ENCODE measurements at regions not wholly inside any gene's neighbourhood (a gene's known extent, or its start where the extent isn't known, plus 50 kb on each side); places are given as distances from the start of the nearest gene placed in this dataset.

- Histone ChIP-seq H3K4me3 (ENCODE audit: low read length in 2 of 2) (no peak overlapping the region), H3K27me3 (ENCODE audit: control insufficient read depth in 3 of 3, insufficient read depth in 3 of 3, low read depth in 1 of 3, low read length in 3 of 3) (peaks cover 0 to 2% (median 0%) of the 10 kb centered on the region in 3 experiments), H2BK120ac (ENCODE audit: low read depth, low read length) (no peak overlapping the region), H4K91ac (ENCODE audit: low read depth, low read length, poor library complexity) (no peak overlapping the region), H2AFZ (ENCODE audit: low read length) (no peak overlapping the region), H3K4me1 (ENCODE audit: control insufficient read depth in 2 of 2, insufficient read depth in 1 of 2, low read depth in 1 of 2, low read length in 2 of 2) (no peaks in the 10 kb centered on the region), H3K14ac (ENCODE audit: low read length) (no peak overlapping the region), H3K79me1 (ENCODE audit: low read depth, low read length) (no peaks in the 10 kb centered on the region), H2BK12ac (ENCODE audit: low read length) (no peak overlapping the region), H2BK5ac (ENCODE audit: low read length) (no peak overlapping the region), H2BK15ac (ENCODE audit: low read length) (no peak overlapping the region), H3K4me2 (ENCODE audit: insufficient read depth, low read length, poor library complexity, severe bottlenecking) (no peak overlapping the region), H3K18ac (ENCODE audit: low read length) (no peak overlapping the region), H4K8ac (ENCODE audit: low read depth, low read length) (no peak overlapping the region), H3K36me3 (replicated peaks in 1 of 2; ENCODE audit: control insufficient read depth in 2 of 2, insufficient read depth in 2 of 2, low read length in 2 of 2) (no peaks in the 10 kb centered on the region), H3K4ac (ENCODE audit: low read length) (no peak overlapping the region), H3K23ac (ENCODE audit: low read depth, low read length, poor library complexity) (no peak overlapping the region), H2AK5ac (ENCODE audit: low read depth, low read length) (no peak overlapping the region), H3K9ac (ENCODE audit: low read depth, low read length, poor library complexity) (no peak overlapping the region), H3K27ac (replicated peaks; ENCODE audit: low read length) (no peak overlapping the region), H3K9me3 (replicated peaks in 1 of 2; ENCODE audit: control insufficient read depth in 2 of 2, insufficient read depth in 1 of 2, low read depth in 1 of 2, low read length in 2 of 2) (peaks cover 0 to 4% of the 10 kb centered on the region in 2 donors)
- no peak for DNase-seq (ENCODE audit: low spot score)
- no CpG with 5 or more reads among the region's 4 CpGs for WGBS, 2 donors (ENCODE audit: extremely low coverage in 2 of 2, insufficient read length in 2 of 2, insufficient replicate concordance in 1 of 2)
Measured at GRCh38 chr7:81135324-81135723, 216.5 kb upstream of the SEMA3C start.

- no peak for DNase-seq (ENCODE audit: low spot score)
- WGBS, 2 donors (ENCODE audit: extremely low coverage in 2 of 2, insufficient read length in 2 of 2, insufficient replicate concordance in 1 of 2) = no CpG with 5 or more reads among the region's 1 CpG
- no peak overlapping the region for H3K14ac ChIP-seq (ENCODE audit: low read length)
- no peaks in the 10 kb centered on the region for H3K36me3 ChIP-seq (replicated peaks in 1 of 2; ENCODE audit: control insufficient read depth in 2 of 2, insufficient read depth in 2 of 2, low read length in 2 of 2)
- H2AFZ ChIP-seq (ENCODE audit: low read length) = no peak overlapping the region
- no peak overlapping the region for H2BK120ac ChIP-seq (ENCODE audit: low read depth, low read length)
- peaks cover 2 to 20% of the 10 kb centered on the region in 2 donors for H3K9me3 ChIP-seq (replicated peaks in 1 of 2; ENCODE audit: control insufficient read depth in 2 of 2, insufficient read depth in 1 of 2, low read depth in 1 of 2, low read length in 2 of 2)
- no peak overlapping the region for H3K23ac ChIP-seq (ENCODE audit: low read depth, low read length, poor library complexity)
- H3K27ac ChIP-seq (replicated peaks; ENCODE audit: low read length) = no peak overlapping the region
- H4K91ac ChIP-seq (ENCODE audit: low read depth, low read length, poor library complexity) = no peak overlapping the region
- H3K4ac ChIP-seq (ENCODE audit: low read length) = no peak overlapping the region
- H3K18ac ChIP-seq (ENCODE audit: low read length) = no peak overlapping the region
- H2AK5ac ChIP-seq (ENCODE audit: low read depth, low read length) = no peak overlapping the region
- no peak overlapping the region for H4K8ac ChIP-seq (ENCODE audit: low read depth, low read length)
- no peak overlapping the region for H2BK5ac ChIP-seq (ENCODE audit: low read length)
- no peak overlapping the region for H3K4me3 ChIP-seq (ENCODE audit: low read length in 2 of 2)
- H3K4me1 ChIP-seq (ENCODE audit: control insufficient read depth in 2 of 2, insufficient read depth in 1 of 2, low read depth in 1 of 2, low read length in 2 of 2) = no peaks in the 10 kb centered on the region
- no peaks in the 10 kb centered on the region for H3K79me1 ChIP-seq (ENCODE audit: low read depth, low read length)
- no peak overlapping the region for H2BK12ac ChIP-seq (ENCODE audit: low read length)
- no peak overlapping the region for H2BK15ac ChIP-seq (ENCODE audit: low read length)
- no peaks in the 10 kb centered on the region for H3K27me3 ChIP-seq (ENCODE audit: control insufficient read depth in 3 of 3, insufficient read depth in 3 of 3, low read depth in 1 of 3, low read length in 3 of 3)
- no peak overlapping the region for H3K4me2 ChIP-seq (ENCODE audit: insufficient read depth, low read length, poor library complexity, severe bottlenecking)
- H3K9ac ChIP-seq (ENCODE audit: low read depth, low read length, poor library complexity) = no peak overlapping the region
Measured at GRCh38 chr7:81128011-81128410, 209.2 kb upstream of the SEMA3C start.

GRCh38 chr7:81120803-81121202 lies 202.0 kb upstream of the SEMA3C start:
- Histone ChIP-seq H2AK5ac (ENCODE audit: low read depth, low read length) (no peak overlapping the region), H3K27me3 (ENCODE audit: control insufficient read depth in 3 of 3, insufficient read depth in 3 of 3, low read depth in 1 of 3, low read length in 3 of 3) (no peaks in the 10 kb centered on the region), H4K8ac (ENCODE audit: low read depth, low read length) (no peak overlapping the region), H2AFZ (ENCODE audit: low read length) (no peak overlapping the region), H3K14ac (ENCODE audit: low read length) (no peak overlapping the region), H2BK5ac (ENCODE audit: low read length) (no peak overlapping the region), H3K4me1 (ENCODE audit: control insufficient read depth in 2 of 2, insufficient read depth in 1 of 2, low read depth in 1 of 2, low read length in 2 of 2) (no peaks in the 10 kb centered on the region), H3K4ac (ENCODE audit: low read length) (no peak overlapping the region), H2BK15ac (ENCODE audit: low read length) (no peak overlapping the region), H3K4me3 (ENCODE audit: low read length in 2 of 2) (no peak overlapping the region), H3K18ac (ENCODE audit: low read length) (no peak overlapping the region), H3K79me1 (ENCODE audit: low read depth, low read length) (no peaks in the 10 kb centered on the region), H2BK120ac (ENCODE audit: low read depth, low read length) (no peak overlapping the region), H3K36me3 (replicated peaks in 1 of 2; ENCODE audit: control insufficient read depth in 2 of 2, insufficient read depth in 2 of 2, low read length in 2 of 2) (no peaks in the 10 kb centered on the region), H2BK12ac (ENCODE audit: low read length) (no peak overlapping the region), H3K9me3 (replicated peaks in 1 of 2; ENCODE audit: control insufficient read depth in 2 of 2, insufficient read depth in 1 of 2, low read depth in 1 of 2, low read length in 2 of 2) (peaks cover 0 to 10% of the 10 kb centered on the region in 2 donors), H3K9ac (ENCODE audit: low read depth, low read length, poor library complexity) (no peak overlapping the region), H3K27ac (replicated peaks; ENCODE audit: low read length) (no peak overlapping the region), H3K4me2 (ENCODE audit: insufficient read depth, low read length, poor library complexity, severe bottlenecking) (no peak overlapping the region), H3K23ac (ENCODE audit: low read depth, low read length, poor library complexity) (no peak overlapping the region), H4K91ac (ENCODE audit: low read depth, low read length, poor library complexity) (no peak overlapping the region)
- no CpG with 5 or more reads among the region's 4 CpGs for WGBS, 2 donors (ENCODE audit: extremely low coverage in 2 of 2, insufficient read length in 2 of 2, insufficient replicate concordance in 1 of 2)
- no peak for DNase-seq (ENCODE audit: low spot score)

- Histone ChIP-seq H3K4me3 (ENCODE audit: low read length in 2 of 2) (no peak overlapping the region), H2AK5ac (ENCODE audit: low read depth, low read length) (no peak overlapping the region), H3K27ac (replicated peaks; ENCODE audit: low read length) (no peak overlapping the region), H2BK5ac (ENCODE audit: low read length) (no peak overlapping the region), H4K91ac (ENCODE audit: low read depth, low read length, poor library complexity) (no peak overlapping the region), H3K18ac (ENCODE audit: low read length) (no peak overlapping the region), H3K27me3 (ENCODE audit: control insufficient read depth in 3 of 3, insufficient read depth in 3 of 3, low read depth in 1 of 3, low read length in 3 of 3) (no peaks in the 10 kb centered on the region), H3K79me1 (ENCODE audit: low read depth, low read length) (no peaks in the 10 kb centered on the region), H3K14ac (ENCODE audit: low read length) (no peak overlapping the region), H3K9me3 (replicated peaks in 1 of 2; ENCODE audit: control insufficient read depth in 2 of 2, insufficient read depth in 1 of 2, low read depth in 1 of 2, low read length in 2 of 2) (peaks cover 0 to 10% of the 10 kb centered on the region in 2 donors), H3K4me2 (ENCODE audit: insufficient read depth, low read length, poor library complexity, severe bottlenecking) (no peak overlapping the region), H3K4ac (ENCODE audit: low read length) (no peak overlapping the region), H3K9ac (ENCODE audit: low read depth, low read length, poor library complexity) (no peak overlapping the region), H2BK120ac (ENCODE audit: low read depth, low read length) (no peak overlapping the region), H3K36me3 (replicated peaks in 1 of 2; ENCODE audit: control insufficient read depth in 2 of 2, insufficient read depth in 2 of 2, low read length in 2 of 2) (no peaks in the 10 kb centered on the region), H2BK15ac (ENCODE audit: low read length) (no peak overlapping the region), H4K8ac (ENCODE audit: low read depth, low read length) (no peak overlapping the region), H2AFZ (ENCODE audit: low read length) (no peak overlapping the region), H3K23ac (ENCODE audit: low read depth, low read length, poor library complexity) (no peak overlapping the region), H2BK12ac (ENCODE audit: low read length) (no peak overlapping the region), H3K4me1 (ENCODE audit: control insufficient read depth in 2 of 2, insufficient read depth in 1 of 2, low read depth in 1 of 2, low read length in 2 of 2) (no peaks in the 10 kb centered on the region)
- no CpG with 5 or more reads among the region's 4 CpGs for WGBS, 2 donors (ENCODE audit: extremely low coverage in 2 of 2, insufficient read length in 2 of 2, insufficient replicate concordance in 1 of 2)
- DNase-seq (ENCODE audit: low spot score) = no peak
Measured at GRCh38 chr7:81120111-81120510, 201.3 kb upstream of the SEMA3C start.

All from neuronal stem cell (in vitro differentiated cells).